Endodermal cell (in vitro differentiated cells): ENCODE measurements at regions not wholly inside any gene's neighbourhood (a gene's known extent, or its start where the extent isn't known, plus 50 kb on each side); places are given as distances from the start of the nearest gene placed in this dataset.

Experiments used
- DNase-seq: peaks from one replicate; pipeline ENCODE4 v3.0.0-alpha.2; 2017
- H3K27ac ChIP-seq: 2 replicates; pipeline ENCODE4 v1.5.1; 2013; ENCODE audit warnings: mild to moderate bottlenecking, low read depth, low read length, moderate library complexity
- H3K27me3 ChIP-seq: 2 replicates; pipeline ENCODE4 v1.6.1; 2013; ENCODE audit warnings: mild to moderate bottlenecking, low read length, moderate library complexity; ENCODE audit not compliant: insufficient read depth, control insufficient read depth, poor library complexity, severe bottlenecking
- H3K36me3 ChIP-seq: 2 replicates; pipeline ENCODE4 v1.7.0; 2013; ENCODE audit warnings: mild to moderate bottlenecking, low read length, moderate library complexity; ENCODE audit not compliant: control insufficient read depth, insufficient read depth
- H3K4me1 ChIP-seq: one replicate; pipeline ENCODE4 v1.7.0; 2013; ENCODE audit warnings: low read length; ENCODE audit not compliant: control insufficient read depth, insufficient read depth
- H3K4me3 ChIP-seq: 2 replicates; pipeline ENCODE4 v1.5.1; 2013; ENCODE audit warnings: mild to moderate bottlenecking, low read length, moderate library complexity
- H3K9ac ChIP-seq: 2 replicates; pipeline ENCODE4 v1.6.1; 2013; ENCODE audit warnings: mild to moderate bottlenecking, low read length, moderate library complexity; ENCODE audit not compliant: poor library complexity, severe bottlenecking; ENCODE audit errors: extremely low read depth
- H3K9me3 ChIP-seq: 2 replicates; pipeline ENCODE4 v1.6.1; 2013; ENCODE audit warnings: mild to moderate bottlenecking, low read length, moderate library complexity; ENCODE audit not compliant: control insufficient read depth
- H3K27ac Mint-ChIP-seq: 2 replicates; pipeline ENCODE4 v1.8.0; 2020; ENCODE audit warnings: mixed read lengths
- H3K27me3 Mint-ChIP-seq: 2 replicates; pipeline ENCODE4 v1.8.0; 2021; ENCODE audit warnings: mild to moderate bottlenecking, mixed read lengths; ENCODE audit not compliant: insufficient read depth
- H3K36me3 Mint-ChIP-seq: 2 replicates; pipeline ENCODE4 v1.8.0; 2020; ENCODE audit warnings: low read depth, mixed read lengths
- H3K4me1 Mint-ChIP-seq: 2 replicates; pipeline ENCODE4 v1.8.0; 2020; ENCODE audit warnings: mixed read lengths
- H3K4me3 Mint-ChIP-seq: 2 replicates; pipeline ENCODE4 v1.8.0; 2020; ENCODE audit warnings: mild to moderate bottlenecking, moderate library complexity, mixed read lengths
- H3K9me3 Mint-ChIP-seq: 2 replicates; pipeline ENCODE4 v1.8.0; 2020; ENCODE audit warnings: mild to moderate bottlenecking, mixed read lengths
- WGBS, 2 experiments: methylation state at CpG; one replicate each; pipeline versions ENCODE4 v1.1.5 to v1.1.7; 2013; ENCODE audit warnings: missing lambda C conversion rate in 2 of 2, mixed read lengths in 1 of 2; ENCODE audit not compliant: insufficient coverage in 1 of 2, insufficient read length in 1 of 2; 5-methylcytosine and 5-hydroxymethylcytosine counted together
- TF ChIP-seq, protein P1 (sequence below): fragments of 200-600 bp; sonication (generic); conservative IDR thresholded peaks from 2 replicates; pipeline ENCODE4 v1.5.0; 2021; ENCODE audit warnings: antibody characterized with exemption, mild to moderate bottlenecking

DNA sequence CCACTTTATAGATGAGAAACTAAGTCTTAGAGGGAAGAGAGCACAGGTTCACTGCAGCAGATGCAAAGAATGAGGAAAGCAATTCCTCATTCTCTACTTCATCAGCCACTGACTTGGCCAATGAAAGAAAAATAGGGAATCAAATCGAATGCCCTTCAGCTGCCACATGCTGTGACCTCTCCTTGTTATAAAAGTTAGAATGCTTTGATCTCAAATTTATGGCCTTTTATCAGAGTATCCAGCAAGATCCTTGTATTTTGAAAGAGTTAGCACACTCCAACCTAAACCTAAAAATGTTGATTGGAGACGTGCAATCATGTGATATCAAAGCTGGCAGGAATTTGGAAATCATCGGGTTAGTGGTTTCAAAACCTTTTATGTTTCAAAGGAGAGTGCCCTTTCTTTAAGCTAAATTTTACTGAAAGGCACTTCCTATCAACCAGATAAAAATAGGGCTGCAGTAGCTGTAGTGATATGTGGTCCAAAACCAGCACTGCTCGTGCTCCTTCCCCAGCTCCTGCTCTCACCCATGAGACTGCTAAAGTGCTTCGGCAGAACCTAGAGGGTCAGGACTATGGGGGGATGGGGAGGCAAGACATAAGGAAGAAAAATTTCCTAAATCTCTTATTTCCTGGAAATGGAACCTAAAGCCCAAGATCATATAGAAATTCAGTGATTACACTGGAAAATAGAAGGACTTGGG, 617.0 kb downstream of the PYDC2 start:
- Histone ChIP-seq H3K36me3 (no peaks in the 10 kb centered on the region), H3K9me3 (peaks cover 11% of the 10 kb centered on the region), H3K9ac (no peak overlapping the region), H3K4me3 (peak overlapping the region; percentile 56), H3K27ac (no peak overlapping the region), H3K4me1 (no peaks in the 10 kb centered on the region), H3K27me3 (no peaks in the 10 kb centered on the region)
- H3K4me1 Mint-ChIP-seq, result peaks cover 74% of the 10 kb centered on the region
- peaks cover 16% of the 10 kb centered on the region for H3K36me3 Mint-ChIP-seq
- TF ChIP-seq, protein P1, sequence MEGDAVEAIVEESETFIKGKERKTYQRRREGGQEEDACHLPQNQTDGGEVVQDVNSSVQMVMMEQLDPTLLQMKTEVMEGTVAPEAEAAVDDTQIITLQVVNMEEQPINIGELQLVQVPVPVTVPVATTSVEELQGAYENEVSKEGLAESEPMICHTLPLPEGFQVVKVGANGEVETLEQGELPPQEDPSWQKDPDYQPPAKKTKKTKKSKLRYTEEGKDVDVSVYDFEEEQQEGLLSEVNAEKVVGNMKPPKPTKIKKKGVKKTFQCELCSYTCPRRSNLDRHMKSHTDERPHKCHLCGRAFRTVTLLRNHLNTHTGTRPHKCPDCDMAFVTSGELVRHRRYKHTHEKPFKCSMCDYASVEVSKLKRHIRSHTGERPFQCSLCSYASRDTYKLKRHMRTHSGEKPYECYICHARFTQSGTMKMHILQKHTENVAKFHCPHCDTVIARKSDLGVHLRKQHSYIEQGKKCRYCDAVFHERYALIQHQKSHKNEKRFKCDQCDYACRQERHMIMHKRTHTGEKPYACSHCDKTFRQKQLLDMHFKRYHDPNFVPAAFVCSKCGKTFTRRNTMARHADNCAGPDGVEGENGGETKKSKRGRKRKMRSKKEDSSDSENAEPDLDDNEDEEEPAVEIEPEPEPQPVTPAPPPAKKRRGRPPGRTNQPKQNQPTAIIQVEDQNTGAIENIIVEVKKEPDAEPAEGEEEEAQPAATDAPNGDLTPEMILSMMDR, result no peak
- H3K27me3 Mint-ChIP-seq, result no peaks in the 10 kb centered on the region
- H3K4me3 Mint-ChIP-seq, result no peak overlapping the region
- no peak overlapping the region for H3K27ac Mint-ChIP-seq
- peaks cover 33% of the 10 kb centered on the region for H3K9me3 Mint-ChIP-seq
- DNase-seq, result no peak
- WGBS, 2 experiments, result 94 to 95% methylated on average over 4 to 5 of the region's 5 CpGs

DNA sequence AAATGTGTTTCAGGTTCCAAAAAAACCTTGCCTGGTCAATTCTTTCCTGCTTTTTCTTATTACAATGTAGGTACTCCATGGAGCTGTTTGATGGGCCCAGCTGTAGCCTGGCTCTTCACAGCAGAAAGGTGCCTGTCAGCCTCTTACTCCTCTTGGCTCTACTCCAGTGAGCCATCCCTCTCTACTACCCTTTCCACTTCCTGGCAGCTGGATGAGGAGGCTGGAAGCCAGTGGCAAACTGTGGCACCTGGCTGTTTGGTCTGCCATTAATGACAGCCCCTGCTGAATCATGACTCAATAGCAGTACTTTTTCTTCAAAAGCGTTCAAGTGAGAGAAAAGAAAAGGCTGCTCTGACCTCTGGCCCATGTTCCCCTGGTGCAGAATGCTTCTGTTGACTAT, 618.1 kb downstream of the PYDC2 start:
- TF ChIP-seq, protein P1, result no peak
- Mint-ChIP-seq H3K27me3 (no peaks in the 10 kb centered on the region), H3K9me3 (peaks cover 32% of the 10 kb centered on the region), H3K4me1 (peaks cover 70% of the 10 kb centered on the region), H3K27ac (peak overlapping the region; percentile 22), H3K36me3 (peaks cover 16% of the 10 kb centered on the region), H3K4me3 (no peak overlapping the region)
- WGBS, 2 experiments, result 20 to 86% methylated on average over 1 of the region's 1 CpG
- no peak overlapping the region for H3K4me3 ChIP-seq
- no peak overlapping the region for H3K9ac ChIP-seq
- H3K4me1 ChIP-seq, result no peaks in the 10 kb centered on the region
- no peaks in the 10 kb centered on the region for H3K36me3 ChIP-seq
- no peak for DNase-seq
- peaks cover 11% of the 10 kb centered on the region for H3K9me3 ChIP-seq
- no peaks in the 10 kb centered on the region for H3K27me3 ChIP-seq
- H3K27ac ChIP-seq, result peak overlapping the region; percentile 27

DNA sequence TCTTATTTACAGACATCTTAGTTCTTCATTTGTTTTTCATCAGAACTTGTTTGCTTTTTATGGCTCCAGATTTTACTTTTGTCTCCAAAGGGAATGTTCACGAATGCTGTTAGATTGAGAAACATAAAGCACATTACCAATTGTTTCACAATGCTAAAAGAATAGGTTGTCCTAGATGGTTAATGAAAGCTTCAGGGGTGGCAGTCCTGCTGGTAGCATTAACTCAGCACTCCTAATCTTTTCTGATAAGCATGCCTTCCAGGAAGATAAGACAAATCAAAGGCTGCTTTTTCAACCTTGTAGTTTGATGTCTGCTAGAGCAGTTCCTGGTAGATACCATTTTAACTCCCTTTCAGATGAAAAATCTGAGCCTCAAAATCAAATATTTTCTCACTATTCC, 619.4 kb downstream of the PYDC2 start:
- Histone ChIP-seq H3K9ac (no peak overlapping the region), H3K4me3 (no peak overlapping the region), H3K27ac (no peak overlapping the region), H3K27me3 (no peaks in the 10 kb centered on the region), H3K4me1 (no peaks in the 10 kb centered on the region), H3K9me3 (peaks cover 20% of the 10 kb centered on the region), H3K36me3 (no peaks in the 10 kb centered on the region)
- peak overlapping the region; percentile 22 for H3K27ac Mint-ChIP-seq
- H3K36me3 Mint-ChIP-seq, result peaks cover 15% of the 10 kb centered on the region
- H3K4me3 Mint-ChIP-seq, result no peak overlapping the region
- H3K9me3 Mint-ChIP-seq, result peaks cover 31% of the 10 kb centered on the region
- WGBS, 2 experiments, result 20 to 33% methylated on average over 1 of the region's 1 CpG
- H3K4me1 Mint-ChIP-seq, result peaks cover 59% of the 10 kb centered on the region
- no peaks in the 10 kb centered on the region for H3K27me3 Mint-ChIP-seq
- DNase-seq, result no peak
- TF ChIP-seq, protein P1, result no peak
